ENCODE measurements at regions not wholly inside any gene's neighbourhood (a gene's known extent, or its start where the extent isn't known, plus 50 kb on each side); places are given as distances from the start of the nearest gene placed in this dataset.

DNA sequence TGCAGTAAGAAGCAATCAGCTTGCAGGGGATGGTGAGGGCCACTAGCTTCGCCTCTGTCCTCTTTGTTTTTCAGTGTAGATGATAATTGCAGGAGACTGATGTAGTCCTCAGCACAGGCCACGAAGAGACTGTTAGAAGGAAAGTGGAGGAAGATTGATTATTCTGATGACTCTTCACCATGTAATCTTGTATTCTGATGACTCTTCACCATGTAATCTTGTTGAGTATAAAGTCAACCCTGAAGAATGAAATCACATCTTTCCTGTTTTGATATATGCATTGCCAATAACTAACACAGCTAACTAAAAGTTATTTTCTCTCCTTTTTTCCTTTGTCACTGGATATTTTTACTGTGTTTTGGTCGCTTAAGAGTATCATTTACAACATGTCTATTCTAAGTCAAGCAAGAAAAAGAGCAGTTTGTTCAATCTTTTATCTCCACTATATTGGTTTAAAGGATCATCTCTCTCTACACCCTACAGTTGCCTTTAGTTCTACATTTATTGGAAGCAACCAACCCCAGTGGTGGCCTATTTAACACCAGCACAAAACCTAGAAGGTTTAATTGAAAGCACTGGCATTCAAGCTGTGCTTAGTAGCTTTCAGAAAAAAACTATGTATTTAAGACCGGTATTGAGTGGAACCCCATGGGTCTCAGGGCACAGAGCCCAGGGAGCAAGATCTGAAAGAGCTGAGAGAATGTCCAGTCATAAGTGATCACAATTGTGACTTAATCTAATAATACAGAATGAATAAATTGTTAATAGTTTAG is 107.2 kb upstream of the BTBD3 start (continued):
- TF ChIP-seq, protein P1, sequence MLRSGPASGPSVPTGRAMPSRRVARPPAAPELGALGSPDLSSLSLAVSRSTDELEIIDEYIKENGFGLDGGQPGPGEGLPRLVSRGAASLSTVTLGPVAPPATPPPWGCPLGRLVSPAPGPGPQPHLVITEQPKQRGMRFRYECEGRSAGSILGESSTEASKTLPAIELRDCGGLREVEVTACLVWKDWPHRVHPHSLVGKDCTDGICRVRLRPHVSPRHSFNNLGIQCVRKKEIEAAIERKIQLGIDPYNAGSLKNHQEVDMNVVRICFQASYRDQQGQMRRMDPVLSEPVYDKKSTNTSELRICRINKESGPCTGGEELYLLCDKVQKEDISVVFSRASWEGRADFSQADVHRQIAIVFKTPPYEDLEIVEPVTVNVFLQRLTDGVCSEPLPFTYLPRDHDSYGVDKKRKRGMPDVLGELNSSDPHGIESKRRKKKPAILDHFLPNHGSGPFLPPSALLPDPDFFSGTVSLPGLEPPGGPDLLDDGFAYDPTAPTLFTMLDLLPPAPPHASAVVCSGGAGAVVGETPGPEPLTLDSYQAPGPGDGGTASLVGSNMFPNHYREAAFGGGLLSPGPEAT (IDR thresholded peaks at IDR 0.05; ENCODE audit: low read depth), result no peak
- TF ChIP-seq, protein P2, sequence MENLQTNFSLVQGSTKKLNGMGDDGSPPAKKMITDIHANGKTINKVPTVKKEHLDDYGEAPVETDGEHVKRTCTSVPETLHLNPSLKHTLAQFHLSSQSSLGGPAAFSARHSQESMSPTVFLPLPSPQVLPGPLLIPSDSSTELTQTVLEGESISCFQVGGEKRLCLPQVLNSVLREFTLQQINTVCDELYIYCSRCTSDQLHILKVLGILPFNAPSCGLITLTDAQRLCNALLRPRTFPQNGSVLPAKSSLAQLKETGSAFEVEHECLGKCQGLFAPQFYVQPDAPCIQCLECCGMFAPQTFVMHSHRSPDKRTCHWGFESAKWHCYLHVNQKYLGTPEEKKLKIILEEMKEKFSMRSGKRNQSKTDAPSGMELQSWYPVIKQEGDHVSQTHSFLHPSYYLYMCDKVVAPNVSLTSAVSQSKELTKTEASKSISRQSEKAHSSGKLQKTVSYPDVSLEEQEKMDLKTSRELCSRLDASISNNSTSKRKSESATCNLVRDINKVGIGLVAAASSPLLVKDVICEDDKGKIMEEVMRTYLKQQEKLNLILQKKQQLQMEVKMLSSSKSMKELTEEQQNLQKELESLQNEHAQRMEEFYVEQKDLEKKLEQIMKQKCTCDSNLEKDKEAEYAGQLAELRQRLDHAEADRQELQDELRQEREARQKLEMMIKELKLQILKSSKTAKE (IDR thresholded peaks at IDR 0.05; ENCODE audit: low read depth, poor library complexity, severe bottlenecking), result no peak
- TF ChIP-seq SMAD1 (IDR thresholded peaks at IDR 0.05; ENCODE audit: low read depth, partially characterized antibody) (no peak), KDM1A (IDR thresholded peaks at IDR 0.05; ENCODE audit: borderline replicate concordance) (no peak)
- TF ChIP-seq, protein P3, sequence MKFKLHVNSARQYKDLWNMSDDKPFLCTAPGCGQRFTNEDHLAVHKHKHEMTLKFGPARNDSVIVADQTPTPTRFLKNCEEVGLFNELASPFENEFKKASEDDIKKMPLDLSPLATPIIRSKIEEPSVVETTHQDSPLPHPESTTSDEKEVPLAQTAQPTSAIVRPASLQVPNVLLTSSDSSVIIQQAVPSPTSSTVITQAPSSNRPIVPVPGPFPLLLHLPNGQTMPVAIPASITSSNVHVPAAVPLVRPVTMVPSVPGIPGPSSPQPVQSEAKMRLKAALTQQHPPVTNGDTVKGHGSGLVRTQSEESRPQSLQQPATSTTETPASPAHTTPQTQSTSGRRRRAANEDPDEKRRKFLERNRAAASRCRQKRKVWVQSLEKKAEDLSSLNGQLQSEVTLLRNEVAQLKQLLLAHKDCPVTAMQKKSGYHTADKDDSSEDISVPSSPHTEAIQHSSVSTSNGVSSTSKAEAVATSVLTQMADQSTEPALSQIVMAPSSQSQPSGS (IDR thresholded peaks at IDR 0.05; ENCODE audit: low read length), result no peak

All from GM12878 (cell line).